ENCODE measurements at regions not wholly inside any gene's neighbourhood (a gene's known extent, or its start where the extent isn't known, plus 50 kb on each side); places are given as distances from the start of the nearest gene placed in this dataset.

DNA sequence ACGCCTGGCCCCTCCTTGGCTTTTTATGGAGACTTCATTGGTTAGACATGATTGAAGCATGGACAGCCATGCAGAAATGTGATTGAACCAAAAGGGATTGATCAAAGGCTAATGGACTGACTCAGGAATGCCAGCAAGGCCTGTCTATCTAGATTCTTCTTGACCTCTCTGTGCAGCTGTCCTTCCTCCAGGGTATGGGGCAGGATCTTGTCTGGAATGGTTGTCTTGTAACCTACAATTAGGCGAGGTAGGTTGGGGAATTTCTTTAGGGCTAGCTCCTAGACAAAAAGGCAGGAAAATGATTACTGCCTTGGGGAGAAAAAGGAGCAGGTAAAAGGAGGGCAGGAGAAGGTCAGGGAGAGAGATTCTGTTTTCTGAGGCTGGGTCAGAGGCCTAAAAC is 59.6 kb upstream of the INCENP start:
- POLR2A ChIA-PET: no interaction called here
- no peak for DNase-seq (ENCODE audit: extremely low spot score)
- TF ChIP-seq, protein P1, sequence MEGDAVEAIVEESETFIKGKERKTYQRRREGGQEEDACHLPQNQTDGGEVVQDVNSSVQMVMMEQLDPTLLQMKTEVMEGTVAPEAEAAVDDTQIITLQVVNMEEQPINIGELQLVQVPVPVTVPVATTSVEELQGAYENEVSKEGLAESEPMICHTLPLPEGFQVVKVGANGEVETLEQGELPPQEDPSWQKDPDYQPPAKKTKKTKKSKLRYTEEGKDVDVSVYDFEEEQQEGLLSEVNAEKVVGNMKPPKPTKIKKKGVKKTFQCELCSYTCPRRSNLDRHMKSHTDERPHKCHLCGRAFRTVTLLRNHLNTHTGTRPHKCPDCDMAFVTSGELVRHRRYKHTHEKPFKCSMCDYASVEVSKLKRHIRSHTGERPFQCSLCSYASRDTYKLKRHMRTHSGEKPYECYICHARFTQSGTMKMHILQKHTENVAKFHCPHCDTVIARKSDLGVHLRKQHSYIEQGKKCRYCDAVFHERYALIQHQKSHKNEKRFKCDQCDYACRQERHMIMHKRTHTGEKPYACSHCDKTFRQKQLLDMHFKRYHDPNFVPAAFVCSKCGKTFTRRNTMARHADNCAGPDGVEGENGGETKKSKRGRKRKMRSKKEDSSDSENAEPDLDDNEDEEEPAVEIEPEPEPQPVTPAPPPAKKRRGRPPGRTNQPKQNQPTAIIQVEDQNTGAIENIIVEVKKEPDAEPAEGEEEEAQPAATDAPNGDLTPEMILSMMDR (IDR thresholded peaks at IDR 0.05; ENCODE audit: control extremely low read depth, extremely low read depth, low read depth, missing control alignments): no peak
- CTCF ChIA-PET: interaction anchor here (1.4 to 4.9 kb wide), 3 partner anchors 12 to 165 kb away, joined by 3 to 25 read pairs (median 10); no protein-coding TSS in a partner anchor

DNA sequence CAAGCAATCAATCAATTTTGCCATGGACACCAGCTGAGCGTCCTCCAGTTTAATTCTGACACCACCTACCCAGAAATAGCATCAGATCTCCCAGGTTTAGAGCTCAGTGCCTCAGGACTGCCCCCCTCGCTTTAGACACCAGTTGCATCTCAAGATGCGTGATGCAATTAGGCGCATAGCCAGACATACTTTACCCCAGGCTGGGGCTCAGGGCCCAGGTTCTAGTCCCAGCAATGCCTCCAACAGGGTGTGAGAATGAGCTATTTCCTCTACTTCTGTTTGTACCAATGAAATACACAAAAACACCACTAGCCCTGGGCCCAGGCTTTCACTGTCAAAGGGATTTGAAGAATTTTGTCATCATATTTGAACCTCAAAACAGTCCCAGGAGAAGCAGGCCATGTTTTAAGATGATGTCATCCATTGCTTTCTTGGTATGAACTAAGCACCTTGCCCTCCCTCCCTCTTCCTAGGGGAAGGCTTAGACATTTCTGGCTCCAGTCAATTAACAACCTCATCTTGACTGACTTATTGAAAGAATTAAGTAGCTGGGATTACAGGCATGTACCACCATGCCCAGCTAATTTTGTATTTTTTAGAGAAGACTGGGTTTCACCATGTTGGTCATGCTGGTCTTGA is 61.5 kb upstream of the INCENP start:
- ChIA-PET CTCF (interaction anchor here (0.7 to 4.9 kb wide), 4 partner anchors 15 to 191 kb away, joined by 3 to 25 read pairs (median 4); no protein-coding TSS in a partner anchor), POLR2A (no interaction called here)
- TF ChIP-seq, protein P1 (IDR thresholded peaks at IDR 0.05; ENCODE audit: control extremely low read depth, extremely low read depth, low read depth, missing control alignments): no peak
- DNase-seq (ENCODE audit: extremely low spot score): no peak

DNA sequence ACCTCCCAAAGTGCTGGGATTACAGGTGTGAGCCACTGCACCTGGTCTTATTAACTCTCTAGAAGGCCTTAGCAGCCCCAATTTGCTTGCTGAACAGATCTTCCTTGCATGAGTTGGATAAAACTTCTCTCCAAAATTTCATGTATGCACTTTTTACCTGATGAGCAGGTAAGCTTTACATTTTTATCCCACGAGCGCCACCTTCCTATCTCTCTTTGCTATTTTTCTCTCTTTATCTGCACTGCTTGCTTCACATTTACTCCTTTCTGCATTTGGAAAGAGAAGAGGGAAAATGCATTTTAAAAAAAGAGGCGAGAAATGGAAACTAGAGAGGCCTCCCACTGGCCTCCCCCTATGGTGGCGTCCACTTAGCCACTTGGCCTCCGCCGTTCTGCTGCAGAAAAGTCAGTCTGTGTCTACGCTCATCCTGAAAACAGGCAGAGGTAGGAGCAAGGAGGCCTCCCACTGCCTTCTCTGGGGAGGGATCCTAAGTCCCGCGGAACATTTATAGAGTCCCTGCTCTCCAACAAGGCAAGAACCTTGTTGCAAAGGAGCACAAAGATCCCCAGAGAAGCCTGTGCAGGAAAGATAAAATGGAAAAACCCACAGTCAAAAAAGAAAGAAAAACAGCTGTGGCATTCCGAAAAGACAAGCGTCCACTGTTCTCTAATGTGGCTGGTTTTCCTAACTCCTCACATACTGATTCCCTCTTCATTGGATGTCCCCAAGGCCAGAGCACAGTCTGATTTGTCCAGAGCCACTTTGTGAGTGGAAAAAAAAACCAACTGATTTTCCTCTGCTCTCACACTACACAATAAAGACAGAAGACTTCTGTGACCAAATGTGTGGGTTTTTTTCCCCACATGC is 62.2 kb upstream of the INCENP start:
- TF ChIP-seq, protein P1 (IDR thresholded peaks at IDR 0.05; ENCODE audit: control extremely low read depth, extremely low read depth, low read depth, missing control alignments): no peak
- CTCF ChIA-PET: interaction anchor here (0.7 to 1.6 kb wide), 5 partner anchors 14 to 191 kb away, joined by 3 to 4 read pairs (median 4); no protein-coding TSS in a partner anchor
- POLR2A ChIA-PET: no interaction called here
- DNase-seq (ENCODE audit: extremely low spot score): no peak

DNA sequence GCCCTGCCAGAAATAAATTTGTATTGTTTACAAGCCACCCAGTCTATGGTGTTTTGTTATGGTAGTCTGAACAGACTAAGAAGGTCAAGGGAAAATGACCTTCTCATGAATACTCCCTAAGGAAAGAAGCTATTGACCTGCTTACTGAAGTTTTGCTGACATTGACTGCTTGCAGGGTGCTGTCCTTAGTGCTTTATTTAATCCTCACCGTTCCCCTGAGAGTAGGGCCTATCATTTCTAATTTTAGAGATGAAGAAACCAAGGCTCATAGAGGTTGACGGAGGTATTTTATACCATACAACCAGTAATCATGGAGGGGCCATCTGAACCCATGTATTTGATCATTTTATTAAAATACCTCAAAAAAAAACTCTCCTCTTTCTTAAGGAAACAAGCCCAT is 66.7 kb upstream of the INCENP start:
- ChIA-PET POLR2A (no interaction called here), CTCF (no interaction called here)
- no peak for DNase-seq (ENCODE audit: extremely low spot score)
- TF ChIP-seq, protein P1 (IDR thresholded peaks at IDR 0.05; ENCODE audit: control extremely low read depth, extremely low read depth, low read depth, missing control alignments): no peak

DNA sequence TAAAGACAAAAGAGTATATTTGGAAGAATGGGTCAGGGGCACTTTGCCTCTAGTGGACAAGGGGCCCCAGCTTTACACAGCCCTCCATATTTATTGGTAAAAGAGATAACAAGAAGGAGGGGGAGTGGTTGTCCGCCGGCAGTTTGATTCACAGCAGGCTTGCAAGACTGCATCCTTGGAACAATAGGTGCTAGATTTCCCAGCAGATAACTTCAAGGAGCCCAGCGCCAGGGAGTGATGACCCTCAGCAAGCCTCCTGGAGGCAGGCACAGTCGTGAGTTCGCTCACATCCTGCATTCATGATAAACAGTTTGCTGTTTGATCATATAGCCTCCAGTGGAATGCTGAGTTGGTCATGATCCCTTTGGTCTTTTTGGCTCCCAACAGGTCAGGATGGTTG is 67.8 kb upstream of the INCENP start:
- DNase-seq (ENCODE audit: extremely low spot score): no peak
- TF ChIP-seq, protein P1 (IDR thresholded peaks at IDR 0.05; ENCODE audit: control extremely low read depth, extremely low read depth, low read depth, missing control alignments): no peak
- ChIA-PET POLR2A (no interaction called here), CTCF (no interaction called here)

DNA sequence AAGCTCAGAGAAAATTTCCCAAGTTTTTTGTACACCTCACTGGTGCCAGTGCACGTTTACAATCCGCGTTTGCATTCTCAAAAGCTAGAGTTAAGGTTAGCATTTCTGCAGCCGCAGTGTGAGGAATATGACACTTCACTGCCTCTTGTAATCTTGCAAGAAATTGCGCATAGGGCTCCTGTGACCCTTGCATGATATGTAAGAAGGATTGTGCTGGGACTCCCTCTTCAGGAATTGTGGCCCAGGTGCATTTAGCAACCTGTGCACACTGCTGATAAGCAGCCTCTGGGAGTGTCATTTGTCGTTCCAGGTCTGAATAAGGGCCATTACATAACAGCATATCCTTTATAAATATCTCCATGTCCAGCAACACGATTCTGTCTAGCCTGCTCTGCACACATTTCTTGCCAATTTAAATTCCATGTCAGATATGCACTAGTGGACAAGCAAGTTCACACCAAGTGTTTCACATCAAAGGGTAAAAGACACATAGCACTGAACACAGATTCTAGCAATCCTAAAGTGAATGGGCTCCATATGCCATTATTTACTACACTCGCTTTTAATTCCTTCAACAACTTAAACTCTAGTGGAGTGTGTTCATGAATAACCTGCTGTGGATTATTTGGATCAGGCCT is 69.2 kb upstream of the INCENP start:
- POLR2A ChIA-PET: no interaction called here
- DNase-seq (ENCODE audit: extremely low spot score): no peak
- TF ChIP-seq, protein P1 (IDR thresholded peaks at IDR 0.05; ENCODE audit: control extremely low read depth, extremely low read depth, low read depth, missing control alignments): peak; percentile 17
- CTCF ChIA-PET: interaction anchor here (0.8 to 1.3 kb wide), 3 partner anchors 27 to 184 kb away, joined by 3 read pairs; no protein-coding TSS in a partner anchor

Data from GM10248 (cell line).